Stimulated activated CD4-positive, alpha-beta T cell treated with anti-CD3 and anti-CD28 coated beads, Interleukin-2, amount 100 ng/mL, for 48 hours (primary cell): ENCODE measurements at regions not wholly inside any gene's neighbourhood (a gene's known extent, or its start where the extent isn't known, plus 50 kb on each side); places are given as distances from the start of the nearest gene placed in this dataset.
"Not testable (repeated sequence)": the region's sequence is repeated elsewhere in the genome, so short reads cannot be mapped to it uniquely, and the experiment has no call there.

Experiments
- DNase-seq, 2 donors: peaks; one replicate each; pipeline ENCODE4 v3.0.0-alpha.2; 2020

DNA sequence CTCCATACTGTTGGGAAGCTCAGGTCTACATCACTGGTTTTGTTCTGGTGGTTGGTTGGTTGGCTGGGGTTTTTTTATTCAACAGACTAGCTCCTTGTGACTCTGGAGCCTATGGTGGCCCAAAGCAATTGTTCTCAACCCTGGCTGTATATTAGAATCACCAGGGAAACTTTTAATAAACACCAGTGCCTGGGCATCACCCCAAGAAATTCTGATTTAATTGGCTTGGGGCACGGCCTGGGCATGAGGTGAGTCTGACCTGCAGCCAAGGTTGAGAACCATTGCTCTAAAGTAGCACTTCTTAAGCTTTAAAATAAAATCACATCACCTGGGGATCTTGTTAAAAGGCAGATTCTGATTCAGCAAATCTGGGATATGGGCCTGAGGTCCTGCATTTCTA, 184.1 kb downstream of the C1D start:
- no peak for DNase-seq

GRCh38 chr2:67879586-67880290, 183.1 kb downstream of the C1D start:
- DNase-seq: no peak

DNA sequence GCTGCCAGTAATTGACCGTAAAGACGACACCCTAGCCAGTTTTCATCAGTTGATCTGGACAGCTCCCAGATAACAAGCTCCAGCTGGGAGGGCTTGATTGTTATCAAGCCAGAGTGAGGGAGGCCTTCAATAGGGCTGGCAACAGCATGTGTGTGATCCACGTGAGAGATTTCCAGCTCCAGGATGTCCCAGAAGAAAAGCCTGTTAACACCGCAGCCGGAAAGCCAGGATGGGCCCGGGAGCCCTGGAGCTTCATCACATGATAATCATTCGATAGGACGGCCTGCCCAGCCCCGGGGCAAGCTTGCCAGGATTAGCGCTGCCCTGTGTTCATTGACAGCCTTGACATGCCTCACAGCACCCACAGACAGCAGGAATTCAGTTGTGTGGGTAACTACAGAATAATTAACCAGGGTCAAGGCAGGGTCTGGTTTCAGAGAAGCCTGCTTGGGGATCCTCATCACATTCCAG, 182.5 kb downstream of the C1D start:
- no peak for DNase-seq

GRCh38 chr2:67881816-67882215, 181.0 kb downstream of the C1D start:
- DNase-seq: no peak

DNA sequence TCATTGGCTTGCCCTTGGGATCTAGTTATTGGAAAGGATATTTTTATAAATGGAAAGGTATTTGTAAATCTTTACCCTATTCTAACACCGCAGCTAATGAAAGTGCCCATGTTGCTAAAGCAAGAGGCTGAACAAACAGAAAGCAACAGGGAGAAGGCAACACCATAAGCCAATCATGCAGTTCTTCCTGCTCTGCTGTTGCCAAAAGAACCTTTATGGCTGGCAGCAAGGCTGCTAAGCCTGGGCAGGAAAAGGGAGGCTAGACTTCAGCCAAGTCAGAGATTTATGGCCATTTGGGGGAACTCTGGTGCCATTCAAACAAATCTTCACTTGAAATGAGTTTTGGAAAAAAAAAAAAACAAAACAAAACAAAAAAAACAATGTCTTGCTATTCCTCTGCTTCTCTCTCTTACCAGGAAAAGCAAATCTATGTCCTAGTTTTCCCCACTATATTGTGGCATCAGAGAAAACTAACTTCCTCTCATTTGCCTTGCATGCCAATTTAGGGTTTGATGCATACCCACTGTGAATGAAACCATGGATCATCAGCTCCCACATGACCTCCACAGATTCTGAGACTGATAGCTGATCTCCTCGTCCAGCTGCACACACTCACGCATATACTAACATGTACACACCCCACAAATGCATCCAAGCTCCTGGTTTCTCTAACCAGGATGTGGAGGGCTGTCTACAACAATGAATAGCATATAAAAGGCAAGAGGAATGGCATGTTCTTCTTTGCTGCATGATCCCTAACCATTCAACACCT, 179.3 kb downstream of the C1D start:
- no peak for DNase-seq

DNA sequence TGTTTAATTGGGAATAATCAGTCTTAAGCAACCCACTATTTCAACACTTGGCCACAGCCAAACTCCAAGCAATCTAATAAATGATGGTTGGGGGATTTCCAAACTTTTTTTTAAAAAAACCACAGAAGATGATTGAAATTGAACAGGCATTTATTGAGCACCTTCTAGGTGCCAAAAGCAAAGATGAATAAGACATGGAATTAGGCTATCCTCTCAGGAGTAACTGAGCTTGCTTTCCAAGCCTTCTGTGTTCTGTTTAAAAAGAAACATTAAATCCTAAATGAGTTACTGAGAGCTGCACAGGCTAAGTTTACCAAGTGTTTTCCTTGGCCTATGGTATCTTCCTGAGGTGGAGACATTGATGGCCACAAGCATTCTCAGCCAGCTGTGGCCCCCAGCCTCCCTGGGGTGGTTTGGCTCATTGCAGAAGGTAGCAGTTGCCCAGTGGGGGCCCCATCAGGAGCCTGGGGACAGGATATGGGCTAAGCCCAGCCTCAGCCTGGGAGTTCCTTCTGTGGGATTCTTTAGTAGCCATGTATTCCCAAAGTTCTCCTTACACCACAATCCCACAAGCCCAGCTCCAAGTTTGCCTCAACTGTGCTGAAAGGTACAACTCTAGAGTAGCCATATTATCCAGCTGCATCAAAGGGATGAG, 174.3 kb downstream of the C1D start:
- no peak for DNase-seq

DNA sequence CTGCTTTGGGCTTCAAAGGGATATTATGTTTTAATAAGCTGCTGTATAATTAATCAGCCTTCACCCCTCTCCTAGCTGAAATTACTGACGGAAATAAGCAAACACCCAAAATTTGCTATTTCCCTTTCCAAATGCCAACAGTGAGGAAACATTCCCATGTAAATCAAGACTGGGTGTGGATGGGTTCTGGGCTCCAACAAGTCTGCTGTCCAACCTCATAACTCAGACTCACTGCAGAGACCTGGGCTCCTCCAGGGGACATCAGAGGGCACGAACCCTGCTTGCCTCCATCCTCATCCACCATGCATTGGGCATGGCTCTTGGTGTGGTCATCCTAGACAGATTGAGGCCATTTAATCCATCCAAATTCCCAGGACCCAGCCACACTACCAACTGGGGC, 173.7 kb downstream of the C1D start:
- DNase-seq: no peak

- DNase-seq: no peak
Measured at GRCh38 chr2:67891642-67892041, 171.2 kb downstream of the C1D start.

GRCh38 chr2:67892339-67892846, 170.4 kb downstream of the C1D start:
- no peak for DNase-seq

GRCh38 chr2:67895227-67895941, 167.4 kb downstream of the C1D start:
- no peak for DNase-seq

DNA sequence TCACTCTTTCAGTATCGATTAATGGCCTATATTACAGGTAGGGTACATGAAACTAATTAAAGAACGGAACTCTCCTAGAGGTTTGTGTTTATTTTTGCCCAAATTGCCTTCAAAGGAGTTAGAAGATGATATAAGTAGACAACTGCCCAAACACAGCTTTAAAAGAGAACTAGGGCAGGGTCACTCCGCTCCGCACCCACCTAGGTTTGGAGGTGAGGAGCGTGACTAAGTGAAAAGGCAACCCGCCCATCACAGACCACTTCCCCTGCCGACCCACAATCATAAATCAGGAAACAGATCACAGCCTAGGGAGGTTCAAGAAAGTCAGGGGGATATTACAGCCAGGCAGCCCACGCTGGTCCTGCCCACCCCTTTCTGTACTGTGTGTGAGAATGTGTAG, 166.7 kb downstream of the C1D start:
- DNase-seq: no peak

DNA sequence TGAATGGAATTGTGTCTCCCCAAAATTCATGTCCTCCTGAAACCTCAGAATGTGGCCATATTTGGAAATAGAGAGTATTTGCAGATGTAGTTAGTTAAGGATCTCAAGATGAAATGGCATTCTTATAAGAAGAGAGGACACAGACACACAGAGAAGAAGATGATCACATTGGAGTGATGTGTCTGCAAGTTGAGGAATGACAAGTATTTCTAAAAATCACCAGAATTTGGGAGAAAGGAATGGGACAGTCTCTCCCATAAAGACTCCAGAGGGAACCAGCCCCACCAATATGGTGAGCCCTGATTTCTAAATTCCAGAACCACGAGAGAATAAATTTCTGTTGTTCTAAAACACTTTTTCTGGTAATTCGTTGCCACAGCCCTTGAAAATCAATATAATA, 166.3 kb downstream of the C1D start:
- DNase-seq: no peak

GRCh38 chr2:67898595-67898994, 164.2 kb downstream of the C1D start:
- DNase-seq: no peak

- DNase-seq: no peak
Measured at GRCh38 chr2:67899187-67899586, 163.6 kb downstream of the C1D start.

- no peak for DNase-seq
Measured at GRCh38 chr2:67900826-67901225, 162.0 kb downstream of the C1D start.

DNA sequence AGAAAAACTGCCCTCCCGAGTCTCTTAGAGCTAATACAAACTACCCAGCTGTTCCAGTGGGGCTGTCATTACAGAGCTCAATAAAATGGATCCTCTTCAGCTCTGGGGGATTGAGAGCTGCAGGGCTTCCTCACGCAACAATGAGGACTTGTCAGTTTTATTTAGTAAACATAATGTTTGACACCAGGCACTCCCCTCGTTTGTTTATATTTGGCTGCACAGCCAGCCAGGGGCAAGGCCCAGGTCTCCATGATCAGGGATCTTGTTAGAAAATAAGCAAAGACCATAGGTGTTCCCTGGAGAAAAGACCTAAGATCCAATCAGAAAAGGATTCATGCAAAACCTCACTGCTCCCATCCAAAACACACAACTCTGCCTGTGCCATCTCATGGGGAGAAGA, 158.2 kb downstream of the C1D start:
- no peak for DNase-seq

DNA sequence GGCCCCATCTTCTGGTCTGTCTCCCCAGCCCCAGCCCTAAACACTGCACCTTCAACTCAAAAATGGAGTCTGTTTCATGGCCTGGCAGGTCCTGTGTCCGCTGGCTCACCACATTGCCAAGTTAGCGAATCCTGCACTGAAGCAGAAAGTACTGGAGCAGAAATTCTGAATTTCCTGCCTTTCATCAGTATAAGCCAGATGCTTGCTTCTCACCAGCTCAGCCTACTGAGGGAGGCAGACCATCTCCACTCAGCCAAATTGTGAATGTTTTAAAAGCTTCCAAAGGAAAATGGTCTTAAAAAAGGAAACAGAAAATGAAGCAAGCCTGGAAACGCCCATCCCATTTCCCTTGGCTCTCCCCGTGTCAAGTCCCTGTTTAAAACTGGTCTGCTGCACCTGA, 157.8 kb downstream of the C1D start:
- DNase-seq: no peak

DNA sequence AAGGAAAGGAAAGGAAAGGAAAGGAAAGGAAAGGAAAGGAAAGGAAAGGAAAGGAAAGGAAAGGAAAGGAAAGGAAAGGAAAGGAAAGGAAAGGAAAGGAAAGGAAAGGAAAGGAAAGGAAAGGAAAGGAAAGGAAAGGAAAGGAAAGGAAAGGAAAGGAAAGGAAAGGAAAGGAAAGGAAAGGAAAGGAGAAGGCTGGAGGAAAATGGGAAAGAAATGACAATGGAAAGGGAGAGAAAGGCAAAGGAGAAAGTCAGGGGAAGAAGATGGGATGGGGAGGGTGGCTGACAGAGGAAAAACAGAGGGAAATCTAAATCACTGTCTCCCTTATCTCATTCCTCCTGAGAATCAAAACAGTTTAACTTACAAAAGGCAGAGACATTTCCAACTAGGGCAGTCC, 156.3 kb downstream of the C1D start:
- not testable (repeated sequence) for DNase-seq

DNA sequence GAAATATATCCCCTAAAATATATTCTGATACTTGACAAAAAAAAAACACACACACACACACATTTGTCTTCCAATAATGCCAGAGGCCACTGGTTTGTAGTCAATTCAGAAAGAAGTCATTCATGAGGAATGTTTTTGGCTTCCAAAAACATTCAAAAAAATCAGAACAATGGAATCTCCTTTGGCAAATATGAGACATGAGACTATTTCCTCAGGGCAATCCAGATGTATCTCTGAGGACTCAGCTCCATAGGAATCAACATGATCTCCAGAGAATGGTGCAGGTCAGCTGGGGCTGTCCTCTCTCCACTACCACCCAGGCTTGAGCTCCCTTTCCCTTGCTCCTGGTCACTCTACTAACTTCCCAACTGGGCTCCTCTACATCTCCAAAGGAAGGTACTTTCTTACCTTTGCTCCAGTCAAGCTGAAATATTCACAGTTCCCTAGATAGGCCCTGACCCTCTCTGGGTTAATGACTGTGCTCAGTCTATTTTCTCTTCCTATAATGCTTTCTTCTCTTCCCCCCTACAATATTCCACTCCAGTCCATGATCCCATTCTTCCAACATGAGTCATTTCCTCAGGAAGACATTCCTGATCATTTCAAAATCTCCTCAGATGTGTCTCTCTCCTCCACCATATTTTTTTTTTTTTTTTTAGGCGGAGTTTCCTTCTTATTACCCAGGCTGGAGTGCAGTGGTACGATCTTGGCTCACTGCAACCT, 145.3 kb downstream of the C1D start:
- DNase-seq: no peak

GRCh38 chr2:67918471-67918870, 144.3 kb downstream of the C1D start:
- no peak for DNase-seq

GRCh38 chr2:67919490-67919889, 143.3 kb downstream of the C1D start:
- no peak for DNase-seq

DNA sequence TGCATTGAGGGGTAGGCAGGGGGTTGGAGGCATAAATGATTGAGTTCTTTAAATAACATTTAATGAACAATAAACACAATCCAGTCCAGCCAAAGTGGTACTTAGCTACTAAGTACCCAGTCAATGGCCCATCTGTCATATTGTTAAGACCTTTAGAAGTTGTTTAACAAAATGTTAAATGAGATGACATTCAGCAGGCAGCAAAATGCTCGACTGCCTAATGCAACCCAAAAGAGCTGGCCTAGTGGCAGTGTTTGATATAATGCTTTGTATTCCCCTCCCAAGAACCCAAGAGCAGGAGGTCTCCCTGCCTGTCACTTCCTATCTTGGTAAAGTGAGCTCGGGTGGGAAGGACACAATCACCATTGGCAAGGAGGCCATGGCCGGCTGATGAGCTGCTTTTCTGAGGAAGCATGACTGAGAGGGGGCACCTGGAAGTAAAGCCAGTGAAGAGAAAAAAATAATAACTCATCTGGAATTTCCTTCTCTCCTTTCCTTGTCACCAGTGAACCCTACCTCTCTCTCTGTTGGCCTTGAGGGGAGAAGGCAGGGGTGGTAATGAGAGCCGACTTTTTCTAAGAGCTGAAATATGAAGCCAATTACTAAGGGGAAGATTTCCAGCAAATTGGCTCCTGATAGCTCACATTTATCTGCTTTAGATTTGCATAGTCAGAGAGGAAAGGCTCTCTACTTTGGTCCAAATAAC, 140.6 kb downstream of the C1D start:
- no peak for DNase-seq
